ENCODE measurements at regions not wholly inside any gene's neighbourhood (a gene's known extent, or its start where the extent isn't known, plus 50 kb on each side); places are given as distances from the start of the nearest gene placed in this dataset.
"Not testable (repeated sequence)": the region's sequence is repeated elsewhere in the genome, so short reads cannot be mapped to it uniquely, and the experiment has no call there.

DNA sequence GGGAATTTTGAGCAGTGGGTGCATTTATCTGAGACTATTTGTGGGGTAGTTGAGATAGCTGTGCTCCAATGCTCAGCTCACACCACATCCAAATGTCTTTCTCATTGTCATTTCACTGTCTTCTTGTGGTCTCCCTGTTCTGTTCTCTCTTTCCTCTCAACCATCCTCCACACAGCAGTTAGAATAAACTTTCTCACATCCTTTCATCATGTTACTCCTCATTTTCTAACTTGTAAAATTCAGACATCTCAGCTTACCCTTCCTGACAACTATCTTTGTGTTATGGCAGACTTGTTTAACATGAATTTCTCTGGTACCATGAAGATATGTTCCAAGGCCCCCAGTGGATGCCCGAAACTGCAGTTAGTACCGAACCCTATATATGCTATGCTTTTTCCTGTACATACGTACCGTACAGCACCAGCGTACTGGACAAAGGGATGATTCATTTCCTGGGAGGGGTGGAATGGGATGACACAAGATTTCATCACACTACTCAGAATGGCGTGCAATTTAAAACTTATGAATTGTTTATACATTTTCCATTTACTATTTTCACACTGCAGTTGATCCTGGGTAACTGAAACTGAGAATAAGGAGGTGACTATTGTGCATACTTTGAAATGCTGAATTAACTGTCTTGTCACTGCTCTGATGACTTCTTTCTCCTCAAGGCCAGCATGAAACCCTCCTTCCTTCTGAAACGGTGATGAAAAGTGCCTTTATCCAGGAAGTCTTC lies 177.1 kb upstream of the SLC38A2 start:
- peak; percentile 75 for DNase-seq (ENCODE audit: low read depth)

DNA sequence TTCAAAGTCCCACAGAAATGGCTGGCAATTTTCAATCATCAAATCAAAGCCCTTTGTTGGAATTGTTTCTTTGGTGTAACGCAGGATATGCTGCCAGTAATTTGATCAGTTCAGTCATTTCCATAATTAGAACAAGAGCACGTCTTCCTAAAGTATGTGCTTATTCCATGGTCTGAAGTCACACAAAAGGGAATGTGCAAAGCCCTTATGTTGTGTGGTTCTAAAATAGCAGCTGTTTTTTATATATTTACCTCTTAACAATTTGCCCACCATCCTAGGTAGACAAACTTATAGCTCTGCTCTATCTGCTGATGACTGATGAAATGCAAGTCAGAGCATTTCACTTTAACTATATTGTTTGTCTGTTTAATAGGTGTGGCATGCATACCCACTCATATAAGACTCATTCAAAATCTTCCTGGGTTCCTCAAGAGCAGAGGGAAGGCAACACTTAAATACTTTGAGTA lies 176.1 kb upstream of the SLC38A2 start:
- DNase-seq (ENCODE audit: low read depth), result peak; percentile 73

DNA sequence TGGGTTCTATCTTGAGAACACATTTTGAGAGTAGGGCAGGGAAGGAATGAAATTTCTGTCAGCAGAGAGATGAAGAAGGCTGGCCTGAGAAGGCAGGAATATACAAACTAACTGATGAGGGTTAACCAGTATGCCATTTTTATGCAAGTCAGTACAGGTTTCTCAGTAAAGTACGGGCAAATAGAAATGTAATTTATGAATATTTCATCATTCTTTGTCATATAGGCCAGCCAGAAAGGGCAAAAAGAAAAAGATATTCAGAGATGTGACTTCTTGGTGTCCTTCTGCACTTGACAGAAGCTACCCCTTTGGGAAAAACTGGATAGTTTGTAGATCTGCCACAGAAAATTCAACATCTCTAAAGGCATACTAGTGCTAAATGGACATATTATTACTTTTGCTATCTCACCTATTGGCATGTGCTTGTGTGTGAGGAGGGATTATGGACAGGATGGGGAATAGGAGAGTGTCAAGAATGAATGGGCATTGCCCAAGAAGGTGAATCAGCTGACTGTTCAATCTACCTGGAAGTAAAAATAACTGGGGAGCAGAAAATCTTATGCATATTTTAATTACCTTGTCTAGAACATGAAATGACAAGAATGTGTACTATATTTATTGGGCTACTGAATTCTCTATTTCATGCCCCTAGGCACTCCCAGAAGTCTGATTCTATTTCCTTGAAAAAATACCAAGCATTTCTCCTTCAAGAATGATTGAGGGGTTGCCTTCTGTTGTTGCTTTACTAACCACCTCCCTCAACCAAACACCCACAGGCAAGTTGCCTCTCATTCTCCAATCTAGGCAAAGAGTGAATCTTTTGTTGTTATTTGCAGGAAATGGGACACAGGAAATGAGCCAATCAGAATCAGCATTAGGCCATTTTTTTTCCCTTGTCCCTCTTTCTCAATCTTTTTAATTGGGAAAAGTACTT lies 175.1 kb upstream of the SLC38A2 start:
- DNase-seq (ENCODE audit: low read depth), result peak; percentile 61

DNA sequence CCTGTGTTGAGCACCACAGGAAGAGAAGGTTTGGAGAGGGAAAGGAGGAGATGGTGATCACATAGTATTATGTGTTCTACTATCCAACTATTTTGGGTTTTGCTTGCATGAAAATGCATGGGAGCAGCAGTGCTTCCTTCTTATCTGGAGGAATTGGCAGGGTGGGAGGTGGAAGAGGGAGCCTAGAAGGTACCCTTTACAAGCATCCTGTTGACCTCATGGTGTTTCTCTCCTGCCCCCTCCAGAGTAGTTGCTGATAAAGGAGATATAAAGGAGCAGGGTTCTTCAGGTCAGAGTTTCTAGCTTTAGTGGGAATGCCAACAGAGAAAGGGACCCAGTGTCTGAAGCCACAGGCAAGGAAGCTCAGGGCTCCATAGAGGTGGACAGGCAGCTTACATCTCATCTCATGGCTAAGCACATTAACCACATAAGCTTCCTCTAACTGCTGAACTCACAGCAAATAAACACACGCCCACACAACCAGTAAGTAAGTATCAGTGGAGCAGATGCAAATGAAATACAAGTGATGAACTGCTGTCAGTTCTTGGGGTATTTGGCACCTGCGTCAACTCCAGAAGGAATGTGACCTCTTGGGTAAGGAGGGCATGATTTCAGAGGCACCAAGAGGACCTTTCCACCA lies 174.2 kb upstream of the SLC38A2 start:
- DNase-seq (ENCODE audit: low read depth), result peak; percentile 62

DNA sequence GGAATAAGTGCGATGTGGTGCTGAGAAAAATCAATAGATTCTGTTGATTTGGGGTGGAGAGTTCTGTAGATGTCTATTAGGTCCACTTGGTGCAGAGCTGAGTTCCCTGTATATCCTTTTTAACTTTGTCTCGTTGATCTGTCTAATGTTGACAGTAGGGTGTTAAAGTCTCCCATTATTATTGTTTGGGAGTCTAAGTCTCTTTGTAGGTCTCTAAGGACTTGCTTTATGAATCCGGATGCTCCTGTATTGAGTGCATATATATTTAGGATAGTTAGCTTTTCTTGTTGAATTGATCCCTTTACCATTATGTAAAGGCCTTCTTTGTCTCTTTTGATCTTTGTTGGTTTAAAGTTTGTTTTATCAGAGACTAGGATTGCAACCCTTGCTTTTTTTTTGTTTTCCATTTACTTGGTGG lies 170.8 kb upstream of the SLC38A2 start:
- DNase-seq (ENCODE audit: low read depth), result not testable (repeated sequence)

DNA sequence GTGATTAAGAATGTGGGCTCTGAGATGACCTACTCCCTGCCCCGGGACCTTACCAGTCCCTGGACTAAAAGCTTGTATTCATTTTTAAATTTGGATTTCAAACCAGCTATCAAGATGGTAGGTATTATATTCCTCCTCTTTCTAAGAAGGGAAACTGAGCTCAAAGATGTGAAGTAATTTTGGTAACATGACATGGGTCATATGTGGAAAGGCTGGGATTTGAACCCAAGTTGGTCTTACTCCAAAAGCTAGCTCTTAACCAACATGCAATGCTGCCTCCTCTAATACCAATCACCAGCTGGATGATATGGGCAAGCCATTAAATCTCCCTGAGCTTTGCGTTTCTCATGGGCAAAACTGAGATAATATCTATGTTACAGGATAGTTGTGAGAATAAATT lies 166.4 kb upstream of the SLC38A2 start:
- DNase-seq (ENCODE audit: low read depth), result no peak

DNA sequence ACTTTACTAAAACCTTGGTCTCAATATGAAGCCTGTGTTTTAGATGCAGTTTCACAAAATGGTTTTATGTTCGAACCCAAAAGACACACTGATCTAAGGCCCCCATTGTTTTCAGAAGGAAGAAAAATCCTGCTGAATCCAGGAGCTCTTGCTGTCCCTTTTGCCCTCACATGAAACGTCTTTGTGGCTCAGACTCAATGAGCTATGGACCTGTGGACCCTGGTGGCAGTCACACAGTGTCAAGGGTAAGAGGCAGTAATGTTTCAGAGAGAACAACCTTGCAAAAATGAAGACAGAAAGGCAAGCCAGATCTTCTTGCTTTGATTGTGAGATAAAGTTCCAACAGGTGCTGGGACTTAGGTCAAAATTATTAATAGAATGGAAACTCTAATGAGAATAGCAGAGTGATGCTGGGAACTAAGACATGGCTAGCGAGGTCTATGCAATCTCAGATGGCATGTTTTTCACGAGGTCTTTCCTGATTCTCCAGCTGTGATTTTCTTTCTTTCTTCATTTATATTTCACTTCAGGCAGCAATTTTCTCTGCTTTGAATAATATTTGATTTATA lies 164.9 kb upstream of the SLC38A2 start:
- DNase-seq (ENCODE audit: low read depth), result no peak

DNA sequence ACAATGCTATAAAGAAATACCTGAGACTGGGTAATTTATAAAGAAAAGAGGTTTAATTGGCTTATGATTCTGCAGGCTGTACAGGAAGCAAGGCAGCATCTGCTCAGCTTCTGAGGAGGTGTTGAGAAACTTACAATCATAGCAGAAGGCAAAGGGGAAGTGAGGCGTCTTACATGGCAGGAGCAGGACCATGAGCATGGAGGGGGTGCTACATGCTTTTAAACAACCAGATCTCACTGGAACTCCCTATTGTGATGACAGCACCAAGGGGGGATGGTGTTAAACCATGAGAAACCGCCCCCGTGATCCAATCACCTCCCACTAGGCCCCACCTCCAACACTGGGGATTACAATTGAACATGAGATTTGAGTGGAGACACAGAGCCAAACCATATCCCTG lies 163.7 kb upstream of the SLC38A2 start:
- not testable (repeated sequence) for DNase-seq (ENCODE audit: low read depth)

DNA sequence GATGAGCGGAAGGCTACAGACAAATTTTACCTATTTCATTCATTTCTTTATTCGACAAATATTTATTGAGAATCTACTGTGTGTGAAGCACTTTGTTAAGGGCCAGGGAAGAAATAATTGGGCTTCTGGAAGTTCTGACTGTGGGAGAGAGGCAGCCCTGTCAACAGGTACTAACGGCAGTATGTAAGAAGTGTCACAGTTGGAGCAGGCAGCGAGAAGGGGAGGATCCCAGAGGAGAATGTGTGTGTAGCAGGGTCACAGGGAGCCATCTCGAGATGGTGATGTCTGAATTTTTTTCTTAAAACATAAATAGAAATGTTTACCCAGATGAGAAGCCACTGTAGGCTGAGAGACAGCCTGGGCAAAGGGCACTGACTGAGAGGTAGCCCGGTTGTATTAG lies 163.3 kb upstream of the SLC38A2 start:
- DNase-seq (ENCODE audit: low read depth), result no peak

DNA sequence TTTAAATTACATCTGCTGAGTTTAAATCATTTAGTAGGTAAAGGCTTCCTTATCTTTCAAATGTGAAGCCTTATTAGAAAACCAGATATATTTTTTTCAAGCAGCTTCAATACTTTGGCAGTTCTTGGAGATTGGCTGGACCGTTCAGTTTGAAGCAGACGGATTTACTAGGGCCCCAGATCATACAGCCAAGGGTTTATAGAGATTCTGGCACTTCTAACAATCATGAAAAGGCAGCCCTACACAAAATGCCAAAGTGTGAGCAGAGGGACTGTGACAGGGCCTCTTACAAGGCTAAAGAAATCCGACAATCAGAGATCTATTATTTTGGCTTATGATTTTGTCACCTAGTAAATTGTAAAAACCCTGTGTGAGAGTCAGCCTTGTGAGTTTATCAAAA lies 162.8 kb upstream of the SLC38A2 start:
- no peak for DNase-seq (ENCODE audit: low read depth)

DNA sequence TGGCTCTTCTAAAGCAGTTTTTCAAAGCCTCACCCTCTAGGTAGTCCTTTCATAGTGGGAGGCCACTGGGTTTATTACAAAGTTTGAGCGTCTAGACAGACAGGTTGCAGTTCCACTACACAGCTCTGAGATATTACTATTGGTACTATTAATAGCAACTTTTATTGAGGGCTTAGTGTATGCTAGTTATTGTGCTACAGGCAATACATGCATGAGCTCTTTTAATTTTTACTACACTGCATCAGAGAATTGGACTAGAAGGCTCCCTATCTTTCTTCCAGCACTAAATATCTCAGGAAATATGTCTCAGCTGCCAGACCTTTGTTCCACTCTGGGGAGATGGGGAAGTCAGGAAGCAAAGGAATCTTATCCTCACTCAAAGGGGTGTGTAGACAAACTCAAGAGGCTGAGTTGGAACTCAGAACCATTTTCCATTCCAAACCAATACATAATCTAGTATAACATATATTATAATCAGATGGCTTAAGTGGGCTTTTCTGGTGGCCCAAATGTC lies 161.8 kb upstream of the SLC38A2 start:
- DNase-seq (ENCODE audit: low read depth), result no peak

DNA sequence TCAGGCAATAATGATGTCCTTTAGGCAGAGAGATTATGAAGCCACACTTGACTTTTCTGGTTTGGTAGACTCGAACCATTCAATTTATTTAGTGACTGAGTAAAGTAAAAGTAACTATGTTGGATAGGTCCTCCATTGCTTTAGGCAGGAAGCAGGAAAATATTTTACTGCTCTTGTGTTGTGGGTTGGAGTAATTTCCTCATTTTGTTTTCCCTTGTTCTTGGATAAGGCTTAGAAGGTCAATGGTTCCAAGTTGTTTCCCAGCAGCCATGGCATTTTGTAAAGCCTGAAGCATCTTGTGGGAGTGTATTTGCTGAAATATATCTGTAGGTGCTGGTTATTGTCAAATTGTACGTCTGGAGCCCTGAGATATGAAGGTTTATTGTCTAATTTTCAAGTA lies 161.2 kb upstream of the SLC38A2 start:
- no peak for DNase-seq (ENCODE audit: low read depth)

DNA sequence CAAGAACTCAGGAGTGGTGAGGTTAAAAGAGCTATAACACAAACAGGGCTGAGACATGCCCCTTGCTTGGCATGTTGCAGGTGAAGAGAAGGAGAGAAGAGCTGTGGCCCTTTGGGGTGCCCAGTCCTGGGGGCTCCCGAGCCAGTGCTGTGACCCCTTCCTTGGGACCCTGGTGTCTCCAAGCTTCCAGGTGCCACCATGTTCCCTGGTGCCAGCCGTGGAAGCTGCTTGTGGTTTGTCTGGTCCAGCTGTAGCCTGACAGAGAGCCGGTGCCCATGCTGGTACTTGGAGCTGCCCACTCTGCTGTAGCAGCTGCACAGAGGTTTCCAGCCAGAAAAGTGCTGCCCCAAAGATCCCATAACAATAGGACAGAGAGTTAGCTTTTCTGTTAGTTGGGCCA lies 159.2 kb upstream of the SLC38A2 start:
- no peak for DNase-seq (ENCODE audit: low read depth)

DNA sequence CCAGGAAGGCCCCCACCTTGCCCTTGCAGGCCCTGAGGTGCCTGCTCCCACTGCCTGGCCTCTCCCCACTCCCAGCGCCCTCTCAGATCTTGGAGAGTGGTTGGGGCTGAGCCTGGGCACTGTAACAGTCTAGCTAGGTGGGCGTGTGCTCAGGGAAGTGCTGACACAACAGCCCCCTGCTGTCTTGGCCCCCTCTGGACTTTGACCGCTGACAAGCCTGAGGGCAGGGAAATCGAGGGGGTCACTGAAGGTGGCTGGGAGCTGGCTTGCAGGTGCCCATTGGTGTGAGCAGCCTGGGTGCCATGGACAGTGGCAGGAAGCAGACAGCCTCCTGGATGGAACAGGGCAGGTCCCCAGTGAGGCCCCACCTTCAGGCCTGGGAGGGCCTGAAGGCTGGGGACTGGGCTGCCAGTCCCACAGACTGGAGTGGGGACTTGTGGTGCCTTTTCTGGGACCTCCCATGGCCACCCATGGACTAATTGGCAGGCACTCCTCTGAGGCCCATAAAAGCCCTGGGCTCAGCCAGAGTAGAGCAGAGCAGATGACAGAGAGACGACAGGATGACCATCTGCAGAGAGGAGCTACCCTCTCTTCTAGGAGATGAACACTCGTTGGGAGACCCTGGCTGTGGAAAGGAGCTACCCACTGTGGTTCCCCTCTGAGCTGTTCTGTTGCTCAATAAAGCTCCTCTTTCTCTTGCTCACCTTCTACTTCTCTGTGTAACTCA lies 158.6 kb upstream of the SLC38A2 start:
- no peak for DNase-seq (ENCODE audit: low read depth)

DNA sequence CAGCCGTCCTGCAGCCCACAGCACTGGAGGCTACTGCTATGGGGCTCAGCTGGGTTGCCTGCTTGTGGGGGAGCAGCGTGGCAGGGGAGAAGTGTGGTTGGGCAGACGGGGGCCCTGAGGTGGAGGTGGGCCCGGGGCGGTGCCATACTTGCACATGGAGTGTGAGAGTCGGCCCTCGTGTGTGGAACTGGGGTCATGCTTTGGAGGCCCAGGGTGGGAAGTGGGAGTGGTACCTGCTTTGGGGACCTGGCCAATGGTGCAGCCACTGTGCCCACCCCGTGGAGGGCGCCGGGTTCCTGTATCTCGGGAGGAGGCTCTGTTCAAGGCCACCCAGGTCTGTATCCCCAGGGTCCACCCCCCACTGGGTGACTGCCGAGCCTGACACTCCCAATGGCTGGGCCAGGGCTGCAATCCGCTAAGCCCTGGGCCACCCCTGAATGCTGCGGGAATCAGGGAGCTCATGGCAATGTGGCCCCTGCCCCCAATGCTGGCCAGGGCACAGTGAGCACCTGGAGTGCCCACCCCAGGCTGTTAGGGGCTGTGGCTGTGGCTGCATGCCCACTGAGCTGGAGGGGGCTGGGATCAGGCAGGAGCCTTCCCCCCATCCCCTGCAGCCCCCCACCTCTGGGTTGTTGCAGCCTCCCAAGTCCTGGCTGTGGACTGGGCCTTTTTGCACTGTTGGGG lies 157.9 kb upstream of the SLC38A2 start:
- no peak for DNase-seq (ENCODE audit: low read depth)

DNA sequence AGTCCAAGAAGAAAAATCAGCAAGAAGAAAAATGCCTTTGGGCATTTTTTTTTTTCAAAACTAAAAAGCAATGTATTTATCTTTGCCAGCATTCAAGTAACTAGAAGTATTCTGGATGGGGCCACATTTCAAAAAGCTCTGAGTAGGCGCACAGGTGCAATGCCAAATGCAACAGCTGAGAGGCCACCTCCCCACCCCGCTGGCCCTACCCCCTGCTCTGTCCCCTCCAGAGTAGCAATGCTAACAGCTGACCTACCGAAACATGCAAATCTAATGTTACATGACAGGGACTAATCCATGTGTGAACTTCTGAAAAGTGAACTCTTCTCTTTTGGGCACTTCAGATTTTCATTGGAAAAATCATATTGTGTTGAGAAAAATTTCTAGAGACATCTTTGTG lies 153.7 kb upstream of the SLC38A2 start:
- DNase-seq (ENCODE audit: low read depth), result peak; percentile 61

DNA sequence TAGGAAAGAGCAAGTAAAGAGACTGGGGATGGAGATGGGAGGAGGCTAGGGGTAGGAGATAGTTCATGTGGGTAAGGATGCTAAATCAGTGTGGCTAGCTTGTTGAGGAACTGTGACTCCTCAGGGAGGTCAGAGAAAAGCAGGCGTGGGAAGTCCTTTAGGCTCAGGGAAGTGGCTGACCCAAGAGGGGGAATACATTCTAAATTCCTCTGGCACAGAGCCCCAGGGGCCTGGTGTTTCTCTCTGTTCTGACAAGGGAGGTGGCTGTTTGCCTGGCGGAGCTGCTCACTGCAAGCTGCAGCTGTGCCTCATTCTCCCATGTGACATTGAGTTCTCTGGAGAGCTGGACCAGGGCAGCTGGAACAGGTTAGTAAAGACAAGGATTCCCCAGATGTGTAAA lies 152.2 kb upstream of the SLC38A2 start:
- DNase-seq (ENCODE audit: low read depth), result peak; percentile 95

DNA sequence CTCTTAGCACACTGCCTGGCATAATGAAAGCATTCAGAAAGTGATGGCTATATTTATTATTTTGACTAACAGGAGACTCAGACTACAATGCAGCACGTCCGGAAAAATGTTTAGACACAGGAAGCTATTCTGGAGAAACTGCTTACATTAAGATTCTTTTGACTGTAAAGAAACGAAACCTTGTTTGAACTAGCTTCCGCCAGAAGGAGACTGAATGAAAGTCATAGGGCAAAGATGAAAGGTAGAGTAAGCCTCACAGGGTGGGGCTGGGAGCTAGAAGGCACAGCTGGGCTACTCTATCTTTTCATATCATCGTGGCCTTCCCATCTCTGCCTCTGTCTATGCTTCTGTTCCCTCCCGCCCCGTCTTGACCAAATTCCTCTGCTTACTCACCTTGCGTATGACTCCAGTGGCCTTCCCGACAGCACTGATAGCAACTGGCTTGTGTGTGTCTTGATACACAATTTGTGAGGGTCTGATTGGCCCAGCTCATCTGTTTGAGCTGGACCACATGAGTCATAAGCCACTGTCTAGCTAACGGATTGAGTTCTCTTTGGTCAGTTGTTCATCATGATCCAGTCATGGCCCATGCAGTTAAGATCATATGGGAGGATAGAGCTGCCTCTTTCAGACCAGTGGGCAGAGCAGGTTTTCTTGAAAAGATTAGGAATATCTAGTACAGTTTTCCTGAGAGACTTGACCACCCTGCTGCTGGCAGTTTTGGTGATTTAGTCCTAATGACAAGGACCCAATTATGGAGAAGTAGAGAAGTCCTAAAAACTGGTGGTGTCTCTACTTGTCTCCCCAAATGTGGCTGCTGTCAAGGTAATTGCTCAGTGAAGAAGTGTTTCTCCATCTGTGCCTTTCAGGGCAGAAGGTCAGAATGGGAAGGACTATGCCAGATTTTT lies 151.5 kb upstream of the SLC38A2 start:
- peak; percentile 100 for DNase-seq (ENCODE audit: low read depth)

DNA sequence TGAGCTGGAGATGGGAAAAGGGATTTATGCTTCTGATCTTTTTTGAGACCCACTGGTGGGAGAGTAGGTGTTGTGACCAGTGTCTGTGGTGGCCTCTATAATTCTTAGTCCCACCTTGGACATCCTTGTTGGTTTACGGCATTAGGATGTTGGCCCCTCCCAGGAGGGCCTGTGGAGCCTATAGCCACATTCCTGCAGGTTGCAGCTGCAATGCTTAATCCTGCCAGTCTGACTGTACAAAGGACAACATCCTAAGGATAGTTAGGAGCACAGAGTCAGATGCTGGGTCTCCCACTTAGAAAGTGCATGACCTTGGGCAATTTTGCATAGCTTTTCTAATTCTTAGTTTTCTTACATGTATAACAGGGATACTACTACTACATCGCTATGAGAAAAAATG lies 150.9 kb upstream of the SLC38A2 start:
- peak; percentile 57 for DNase-seq (ENCODE audit: low read depth)

Data from LHCN-M2 (cell line).